ENCODE measurements at regions not wholly inside any gene's neighbourhood (a gene's known extent, or its start where the extent isn't known, plus 50 kb on each side); places are given as distances from the start of the nearest gene placed in this dataset.

GRCh38 chr4:14386196-14386595, 616.1 kb upstream of the CPEB2 start:
- TF ChIP-seq POLR2A (IDR thresholded peaks at IDR 0.05) (no peak), CTCF (IDR thresholded peaks at IDR 0.05) (no peak)

Measured in adrenal gland (tissue), 5 donors.